HG03175 (cell line): ENCODE measurements at regions not wholly inside any gene's neighbourhood (a gene's known extent, or its start where the extent isn't known, plus 50 kb on each side); places are given as distances from the start of the nearest gene placed in this dataset.

Source experiments
- ATAC-seq: cut with Tn5 transposase; IDR thresholded peaks from one replicate; pipeline ENCODE4 v1.9.1; 2021; ENCODE audit warnings: mild to moderate bottlenecking, moderate library complexity; ENCODE audit not compliant: unreplicated experiment

DNA sequence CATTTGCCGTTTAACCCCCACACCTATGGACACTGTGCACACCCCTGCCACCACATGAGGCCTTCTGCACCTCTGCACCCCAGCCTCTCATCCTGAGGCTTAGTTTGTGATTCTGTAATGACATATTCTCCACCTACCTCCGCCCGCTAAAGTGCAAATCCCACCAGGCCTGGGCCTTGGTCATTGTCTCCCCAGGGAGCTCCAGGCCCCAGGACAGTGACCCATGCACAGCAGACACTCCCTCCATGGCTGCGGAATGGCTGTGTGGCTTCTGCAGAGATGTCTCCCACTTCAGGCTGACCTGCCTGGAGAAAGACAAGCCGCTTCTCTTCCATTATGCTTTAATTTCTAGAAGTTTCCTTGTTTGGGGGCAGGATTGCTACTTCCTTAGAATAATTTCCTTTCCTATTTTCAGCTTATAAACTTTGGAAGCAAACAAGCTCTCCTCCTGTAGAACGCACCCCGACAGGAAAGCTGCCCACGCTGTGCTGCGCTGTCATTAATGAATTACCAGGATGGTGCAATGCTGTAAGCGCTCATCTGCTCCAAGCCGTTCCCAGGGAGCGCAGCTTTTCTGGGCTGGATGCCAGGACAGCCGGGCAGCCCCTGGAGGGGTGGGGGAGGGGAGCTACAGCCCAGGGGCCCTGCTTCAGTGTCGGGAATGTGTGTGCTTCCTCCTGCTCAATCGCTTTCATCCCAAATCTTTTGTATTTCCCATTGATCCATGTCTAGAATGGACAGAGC lies 618.0 kb downstream of the BRD1 start:
- no peak for ATAC-seq

DNA sequence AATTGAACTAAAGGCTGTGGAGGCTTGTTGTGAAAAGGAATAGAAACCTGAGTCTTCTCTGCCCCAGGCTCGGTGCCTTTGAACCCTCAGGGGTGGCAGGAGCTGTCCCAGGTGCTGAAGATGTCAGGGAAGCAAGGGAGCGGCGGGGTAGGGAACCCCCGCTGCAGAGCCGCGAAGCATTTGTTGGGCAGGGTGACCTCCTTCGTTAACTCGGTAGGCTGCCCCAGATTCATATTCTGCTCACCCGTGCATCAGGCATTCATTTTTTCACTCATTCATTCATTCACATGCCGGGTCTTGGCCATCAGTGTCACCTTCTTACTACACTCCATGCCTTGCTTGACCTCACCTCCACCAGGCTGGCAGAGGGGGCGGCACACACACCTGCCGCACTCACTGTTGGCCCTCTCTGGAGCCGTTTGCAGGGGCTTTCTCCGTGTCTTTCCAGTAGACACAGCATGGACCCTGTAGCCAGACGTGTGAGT lies 618.9 kb downstream of the BRD1 start:
- no peak for ATAC-seq

DNA sequence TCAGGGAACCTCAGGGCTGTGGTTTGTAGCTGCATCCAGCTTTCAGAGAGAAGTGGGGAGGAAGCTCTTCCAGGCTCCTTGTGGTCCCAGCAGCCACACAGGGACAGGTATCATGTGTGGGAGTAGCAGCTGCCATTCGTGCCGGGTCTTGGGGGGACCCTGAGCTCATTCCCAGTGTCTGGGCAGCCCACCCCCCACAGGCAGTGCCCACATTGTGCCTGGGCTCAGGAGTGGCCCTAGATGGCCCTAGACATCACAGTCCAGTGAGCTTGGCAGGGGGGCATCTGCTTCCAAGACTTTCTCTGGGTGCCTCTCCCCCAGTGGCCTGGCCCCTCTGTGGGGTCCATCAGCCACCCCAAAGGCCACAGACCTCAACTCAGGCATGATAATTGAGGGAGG lies 619.7 kb downstream of the BRD1 start:
- no peak for ATAC-seq

DNA sequence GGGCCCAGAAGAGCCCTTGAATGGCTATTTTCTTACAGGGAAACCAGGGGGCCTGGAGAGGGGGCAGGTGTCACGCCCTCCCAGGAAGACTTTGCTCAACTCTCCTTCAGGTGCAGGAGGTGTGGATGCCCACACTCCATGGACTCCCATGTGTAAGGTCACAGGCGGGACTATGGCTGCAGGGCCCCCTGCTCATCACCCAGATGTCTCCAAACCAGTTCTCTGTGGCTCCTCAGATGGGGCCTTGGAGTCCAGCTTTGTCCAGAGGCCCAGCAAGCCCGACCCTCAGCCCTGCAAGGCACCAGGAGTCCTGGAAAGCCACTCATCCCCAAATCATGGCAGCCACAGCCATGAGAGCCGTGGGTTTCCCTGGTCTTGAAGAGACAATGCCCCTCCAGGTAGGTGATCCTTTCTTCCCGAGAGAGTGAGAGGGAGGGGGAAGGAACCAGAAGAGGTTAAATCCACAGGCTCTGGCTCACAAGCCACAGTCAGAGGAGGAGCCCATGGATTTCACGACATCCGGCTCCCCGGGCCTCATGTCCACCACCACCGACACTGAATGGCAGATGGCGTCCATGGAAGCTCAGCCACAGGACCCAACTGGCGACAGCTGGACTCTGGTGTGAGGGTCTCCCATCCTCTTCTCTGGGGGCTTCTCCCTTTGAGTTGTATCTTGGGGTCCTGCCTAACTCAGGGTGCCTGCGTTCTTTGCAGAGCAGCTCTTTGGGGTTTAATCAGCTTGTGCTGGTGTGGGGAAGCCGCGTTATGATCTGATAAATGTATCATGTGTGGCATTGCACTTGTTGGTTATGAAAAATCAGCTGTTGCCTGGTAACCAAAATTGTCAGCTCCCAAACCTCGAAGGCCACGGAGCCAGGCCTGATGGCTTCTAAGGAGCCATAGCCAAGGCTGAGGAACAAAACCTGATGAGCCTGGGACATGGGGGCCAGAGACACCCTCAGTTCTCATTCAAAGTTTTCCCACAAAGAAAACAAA lies 620.4 kb downstream of the BRD1 start:
- ATAC-seq: no peak

GRCh38 chr22:49206281-49206680 lies 621.4 kb downstream of the BRD1 start:
- ATAC-seq: no peak

DNA sequence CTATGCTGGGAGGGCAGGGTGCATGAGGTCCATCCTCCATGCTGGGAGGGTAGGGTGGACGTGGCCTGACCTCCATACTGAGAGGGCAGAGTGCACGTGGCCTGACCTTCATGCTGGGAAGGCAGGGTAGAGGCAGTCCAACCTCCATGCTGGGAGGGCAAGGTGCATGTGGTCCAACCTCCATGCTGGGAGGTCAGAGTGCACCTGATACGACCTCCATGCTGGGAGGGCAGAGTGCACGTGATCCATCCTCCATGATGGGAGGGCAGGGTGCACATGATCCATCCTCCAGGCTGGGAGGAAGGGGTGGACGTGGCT lies 622.2 kb downstream of the BRD1 start:
- no peak for ATAC-seq

- ATAC-seq: no peak
Measured at GRCh38 chr22:49204599-49205482, 622.8 kb downstream of the BRD1 start.

- no peak for ATAC-seq
Measured at GRCh38 chr22:49203859-49204598, 623.6 kb downstream of the BRD1 start.

GRCh38 chr22:49203091-49203858 lies 624.4 kb downstream of the BRD1 start:
- ATAC-seq: no peak

DNA sequence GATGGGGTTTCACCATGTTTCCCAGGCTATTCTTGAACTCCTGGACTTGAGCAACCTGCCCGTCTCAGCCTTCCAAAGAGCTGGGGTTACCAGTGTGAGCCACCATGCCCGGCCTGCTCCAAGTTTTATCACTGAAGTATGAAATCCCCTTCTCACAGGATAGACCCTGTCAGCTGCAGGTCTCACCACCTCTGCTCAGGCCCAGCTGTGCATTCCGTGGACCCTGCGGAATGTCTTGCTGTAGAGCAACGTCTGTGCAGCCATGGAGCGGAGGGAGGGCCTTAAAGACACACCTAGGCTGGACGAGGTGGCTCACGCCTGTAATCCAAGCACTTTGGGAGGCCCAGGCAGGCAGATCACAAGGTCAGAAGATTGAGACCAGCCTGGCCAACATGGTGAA lies 625.4 kb downstream of the BRD1 start:
- ATAC-seq: no peak

GRCh38 chr22:49201046-49201970 lies 626.4 kb downstream of the BRD1 start:
- ATAC-seq: no peak

DNA sequence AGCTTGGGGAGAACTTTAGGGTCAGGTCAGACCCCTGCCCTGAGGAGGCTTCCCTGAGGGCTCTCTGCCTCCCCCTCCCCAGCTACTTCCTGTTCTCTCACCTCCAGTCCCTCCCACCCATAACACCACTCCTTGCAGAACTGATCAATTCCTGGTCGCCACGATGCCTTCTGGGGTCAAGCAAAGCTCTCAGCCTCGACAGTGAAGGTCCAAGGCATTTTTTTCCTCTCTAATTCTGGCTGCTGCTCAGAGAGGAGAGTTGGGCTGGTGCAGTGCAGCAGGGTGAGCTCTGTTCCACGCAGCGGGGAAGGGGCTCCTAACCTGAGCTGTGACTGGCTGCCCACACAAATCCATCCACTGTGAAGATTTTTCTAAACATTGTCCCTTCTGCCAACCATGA lies 628.4 kb downstream of the BRD1 start:
- no peak for ATAC-seq

- ATAC-seq: no peak
Measured at GRCh38 chr22:49198705-49199084, 629.0 kb downstream of the BRD1 start.

GRCh38 chr22:49197986-49198704 lies 629.5 kb downstream of the BRD1 start:
- no peak for ATAC-seq

DNA sequence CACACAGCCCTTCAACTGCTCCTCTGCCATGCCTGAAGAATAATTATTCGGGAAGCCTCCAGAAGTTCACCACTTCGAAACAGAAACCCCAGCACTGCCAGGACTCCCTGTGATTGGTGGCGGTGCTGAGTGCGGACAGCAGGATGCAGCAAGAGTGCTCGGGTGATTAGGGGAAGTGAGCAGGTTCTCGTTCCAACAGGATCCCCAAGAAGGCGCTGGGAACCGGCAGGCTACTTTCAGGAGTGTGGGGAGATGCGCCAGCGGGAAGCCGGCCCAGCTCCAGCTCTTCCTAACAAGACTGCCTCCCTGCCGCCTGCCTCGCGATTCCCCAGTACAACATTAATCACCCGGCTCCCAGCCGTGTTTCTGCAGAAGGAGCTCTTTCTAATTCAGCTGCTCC lies 630.2 kb downstream of the BRD1 start:
- no peak for ATAC-seq

DNA sequence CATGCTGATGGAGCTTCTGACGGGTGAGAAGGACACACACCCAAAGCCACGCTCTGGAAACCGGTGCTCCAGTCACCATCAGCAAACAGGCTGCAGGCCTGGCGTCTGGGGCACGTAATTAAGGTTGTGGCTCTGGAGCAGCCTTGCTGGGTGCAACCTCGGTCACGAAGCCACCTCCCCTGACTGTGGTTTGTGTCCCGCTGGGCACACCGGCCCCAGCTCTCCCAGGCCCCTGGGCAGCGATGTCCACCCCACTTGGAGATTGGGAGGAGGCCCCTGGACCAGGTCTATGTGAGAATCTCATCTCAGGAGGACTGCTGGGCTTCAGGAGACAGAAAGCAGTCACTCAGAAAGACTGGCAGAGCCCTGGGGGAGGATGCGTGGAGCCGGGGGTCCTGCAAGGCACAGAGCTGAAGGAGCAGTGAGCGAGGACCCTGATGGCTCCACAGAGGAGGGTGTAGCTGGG lies 631.6 kb downstream of the BRD1 start:
- no peak for ATAC-seq

GRCh38 chr22:49195636-49196035 lies 632.0 kb downstream of the BRD1 start:
- ATAC-seq: no peak
